ENCODE measurements at regions not wholly inside any gene's neighbourhood (a gene's known extent, or its start where the extent isn't known, plus 50 kb on each side); places are given as distances from the start of the nearest gene placed in this dataset.

- Histone ChIP-seq H3K27ac (ENCODE audit: low read depth, low read length) (no peak overlapping the region), H3K4me3 (ENCODE audit: insufficient read depth, low read depth, low read length) (no peak overlapping the region), H3K4me2 (ENCODE audit: low read length) (no peak overlapping the region), H3K27me3 (ENCODE audit: insufficient read depth, low read length) (no peaks in the 10 kb centered on the region), H3K36me3 (ENCODE audit: insufficient read depth, low read length) (no peaks in the 10 kb centered on the region), H3K4me1 (ENCODE audit: insufficient read depth, low read length) (peaks cover 11% of the 10 kb centered on the region), H2AFZ (ENCODE audit: low read depth, low read length) (no peak overlapping the region), H4K20me1 (ENCODE audit: insufficient read depth, low read length) (no peaks in the 10 kb centered on the region), H3K79me2 (ENCODE audit: insufficient read depth, low read length) (no peaks in the 10 kb centered on the region), H3K9ac (ENCODE audit: low read length) (no peak overlapping the region), H3K9me3 (ENCODE audit: insufficient read depth, low read depth, low read length) (no peaks in the 10 kb centered on the region)
- peaks cover 2% of the 10 kb centered on the region for H3K9me3 Mint-ChIP-seq (ENCODE audit: unreplicated experiment)
- no peak overlapping the region for H3K4me3 Mint-ChIP-seq (ENCODE audit: unreplicated experiment)
- H3K27me3 Mint-ChIP-seq (ENCODE audit: low read depth, unreplicated experiment): no peaks in the 10 kb centered on the region
- H3K27ac Mint-ChIP-seq (ENCODE audit: unreplicated experiment): no peak overlapping the region
- DNase-seq (ENCODE audit: low read depth) (no peak), FAIRE-seq (no peak)
- no peaks in the 10 kb centered on the region for H3K36me3 Mint-ChIP-seq (ENCODE audit: low read depth, unreplicated experiment)
- H3K4me1 Mint-ChIP-seq (ENCODE audit: low read depth, unreplicated experiment): no peaks in the 10 kb centered on the region
- TF ChIP-seq CTCF (IDR thresholded peaks at IDR 0.05; ENCODE audit: insufficient read depth, low read depth, low read length): no peak
- TF ChIP-seq EZH2 (IDR thresholded peaks at IDR 0.05; ENCODE audit: insufficient read depth, low read length): no peak
Measured at GRCh38 chr7:33761449-33762080, 143.8 kb upstream of the BMPER start.

DNA sequence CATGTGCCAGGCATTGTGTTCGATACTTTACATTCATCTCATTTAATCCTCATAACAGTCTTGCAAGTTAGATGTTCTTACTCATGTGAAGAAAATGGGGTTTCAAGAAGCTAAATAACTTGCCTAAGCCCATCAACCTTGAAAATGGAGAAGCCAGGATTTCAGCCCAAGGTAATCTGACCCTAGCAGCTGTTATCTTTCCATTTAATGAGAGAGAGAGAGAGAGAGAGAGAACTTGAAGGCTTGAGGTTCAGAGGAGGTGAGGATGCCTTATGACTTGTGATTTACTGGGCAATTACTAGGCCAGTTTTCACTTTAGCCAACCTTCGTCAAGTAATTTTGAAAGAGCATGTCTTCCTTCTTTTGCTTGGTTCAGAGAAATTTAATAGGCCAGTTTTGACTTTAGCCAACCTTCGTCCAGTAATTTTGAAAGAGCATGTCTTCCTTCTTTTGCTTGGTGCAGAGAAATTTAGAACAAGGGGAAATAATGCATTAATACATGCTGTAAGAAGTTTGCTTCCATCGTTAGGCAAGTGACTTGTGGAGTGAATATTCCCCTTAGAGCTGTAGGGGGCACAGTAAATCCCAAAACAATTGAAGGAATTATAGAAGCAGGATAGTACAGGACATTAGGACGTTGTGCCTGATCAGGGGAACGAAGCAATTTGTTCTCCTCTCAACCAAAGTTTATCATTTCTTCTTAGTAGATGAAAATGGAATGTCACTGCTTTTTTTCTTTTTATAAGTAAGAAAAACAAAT is 143.0 kb upstream of the BMPER start:
- no peak for TF ChIP-seq EZH2 (IDR thresholded peaks at IDR 0.05; ENCODE audit: insufficient read depth, low read length)
- TF ChIP-seq CTCF (IDR thresholded peaks at IDR 0.05; ENCODE audit: insufficient read depth, low read depth, low read length): no peak
- no peak overlapping the region for H2AFZ ChIP-seq (ENCODE audit: low read depth, low read length)
- H3K4me2 ChIP-seq (ENCODE audit: low read length): no peak overlapping the region
- Mint-ChIP-seq H3K4me3 (ENCODE audit: unreplicated experiment) (no peak overlapping the region), H3K9me3 (ENCODE audit: unreplicated experiment) (peaks cover 2% of the 10 kb centered on the region), H3K4me1 (ENCODE audit: low read depth, unreplicated experiment) (no peaks in the 10 kb centered on the region), H3K27ac (ENCODE audit: unreplicated experiment) (no peak overlapping the region), H3K36me3 (ENCODE audit: low read depth, unreplicated experiment) (no peaks in the 10 kb centered on the region), H3K27me3 (ENCODE audit: low read depth, unreplicated experiment) (no peaks in the 10 kb centered on the region)
- no peaks in the 10 kb centered on the region for H3K79me2 ChIP-seq (ENCODE audit: insufficient read depth, low read length)
- no peaks in the 10 kb centered on the region for H4K20me1 ChIP-seq (ENCODE audit: insufficient read depth, low read length)
- H3K27me3 ChIP-seq (ENCODE audit: insufficient read depth, low read length): no peaks in the 10 kb centered on the region
- no peak overlapping the region for H3K4me3 ChIP-seq (ENCODE audit: insufficient read depth, low read depth, low read length)
- no peak overlapping the region for H3K27ac ChIP-seq (ENCODE audit: low read depth, low read length)
- no peak overlapping the region for H3K9ac ChIP-seq (ENCODE audit: low read length)
- DNase-seq (ENCODE audit: low read depth): no peak
- no peaks in the 10 kb centered on the region for H3K36me3 ChIP-seq (ENCODE audit: insufficient read depth, low read length)
- H3K4me1 ChIP-seq (ENCODE audit: insufficient read depth, low read length): peaks cover 9% of the 10 kb centered on the region
- H3K9me3 ChIP-seq (ENCODE audit: insufficient read depth, low read depth, low read length): no peaks in the 10 kb centered on the region
- FAIRE-seq: no peak

DNA sequence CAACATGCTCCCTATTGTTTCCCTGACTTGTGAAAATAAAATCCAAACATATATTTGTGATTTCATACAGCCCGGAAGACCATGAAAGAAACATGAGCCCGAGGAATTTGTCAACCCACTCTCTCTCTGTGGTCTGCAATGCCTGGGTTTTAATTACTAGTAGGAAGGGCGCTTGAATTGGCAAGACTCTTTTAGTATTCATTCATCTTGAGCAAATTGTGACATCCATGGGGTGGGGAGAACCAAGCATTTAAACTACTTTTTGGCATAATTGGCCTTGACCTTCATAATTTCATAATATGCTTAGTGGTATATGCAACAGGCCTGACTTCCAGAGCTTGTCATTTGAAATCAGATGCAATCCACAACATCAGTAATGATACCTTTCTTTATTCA is 142.4 kb upstream of the BMPER start:
- TF ChIP-seq CTCF (IDR thresholded peaks at IDR 0.05; ENCODE audit: insufficient read depth, low read depth, low read length): no peak
- no peak for TF ChIP-seq EZH2 (IDR thresholded peaks at IDR 0.05; ENCODE audit: insufficient read depth, low read length)
- Histone ChIP-seq H4K20me1 (ENCODE audit: insufficient read depth, low read length) (no peaks in the 10 kb centered on the region), H3K9ac (ENCODE audit: low read length) (no peak overlapping the region), H3K4me2 (ENCODE audit: low read length) (no peak overlapping the region), H3K4me3 (ENCODE audit: insufficient read depth, low read depth, low read length) (no peak overlapping the region), H3K9me3 (ENCODE audit: insufficient read depth, low read depth, low read length) (no peaks in the 10 kb centered on the region), H2AFZ (ENCODE audit: low read depth, low read length) (no peak overlapping the region), H3K4me1 (ENCODE audit: insufficient read depth, low read length) (peaks cover 9% of the 10 kb centered on the region), H3K27ac (ENCODE audit: low read depth, low read length) (no peak overlapping the region), H3K79me2 (ENCODE audit: insufficient read depth, low read length) (no peaks in the 10 kb centered on the region), H3K36me3 (ENCODE audit: insufficient read depth, low read length) (no peaks in the 10 kb centered on the region), H3K27me3 (ENCODE audit: insufficient read depth, low read length) (no peaks in the 10 kb centered on the region)
- peaks cover 1% of the 10 kb centered on the region for H3K9me3 Mint-ChIP-seq (ENCODE audit: unreplicated experiment)
- no peaks in the 10 kb centered on the region for H3K27me3 Mint-ChIP-seq (ENCODE audit: low read depth, unreplicated experiment)
- DNase-seq (ENCODE audit: low read depth) (no peak), FAIRE-seq (no peak)
- H3K4me3 Mint-ChIP-seq (ENCODE audit: unreplicated experiment): no peak overlapping the region
- no peaks in the 10 kb centered on the region for H3K4me1 Mint-ChIP-seq (ENCODE audit: low read depth, unreplicated experiment)
- no peaks in the 10 kb centered on the region for H3K36me3 Mint-ChIP-seq (ENCODE audit: low read depth, unreplicated experiment)
- no peak overlapping the region for H3K27ac Mint-ChIP-seq (ENCODE audit: unreplicated experiment)
